Bone marrow (tissue), 2 donors: ENCODE measurements at regions not wholly inside any gene's neighbourhood (a gene's known extent, or its start where the extent isn't known, plus 50 kb on each side); places are given as distances from the start of the nearest gene placed in this dataset.

ENCODE experiments used
- DNase-seq, 2 donors: peaks; one replicate each; lab custom pipeline; 2025; lab: John Stamatoyannopoulos, UW

DNA sequence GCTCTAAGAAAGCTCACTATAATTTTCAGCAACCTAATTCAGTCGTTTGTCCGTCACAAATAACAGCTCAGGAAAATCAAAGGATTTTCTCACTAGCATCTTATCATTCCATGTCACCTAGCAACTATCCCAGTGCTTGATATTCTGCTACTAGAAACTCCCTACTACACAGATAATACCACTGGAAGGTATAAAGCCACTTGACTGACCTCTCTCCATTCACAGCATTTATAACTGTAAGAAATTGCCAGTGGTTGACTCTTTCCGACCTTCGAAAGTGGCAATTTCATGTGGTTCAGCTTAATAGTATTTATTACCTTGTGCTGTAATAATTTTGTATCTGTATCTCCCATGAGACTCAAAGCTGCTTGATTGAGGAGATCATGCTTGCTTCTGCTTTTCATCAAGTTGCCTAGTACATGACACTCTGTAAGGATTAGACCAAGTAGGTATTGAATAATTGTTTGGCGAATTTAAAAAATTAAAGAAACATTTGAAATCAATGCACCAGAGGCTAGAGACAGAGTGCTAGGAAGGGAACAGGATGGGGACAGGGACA is 79.6 kb upstream of the TACR1 start:
- no peak for DNase-seq

- no peak for DNase-seq
Measured at GRCh38 chr2:75278314-75278713, 79.0 kb upstream of the TACR1 start.

GRCh38 chr2:75277111-75277510 is 77.8 kb upstream of the TACR1 start:
- no peak for DNase-seq

DNA sequence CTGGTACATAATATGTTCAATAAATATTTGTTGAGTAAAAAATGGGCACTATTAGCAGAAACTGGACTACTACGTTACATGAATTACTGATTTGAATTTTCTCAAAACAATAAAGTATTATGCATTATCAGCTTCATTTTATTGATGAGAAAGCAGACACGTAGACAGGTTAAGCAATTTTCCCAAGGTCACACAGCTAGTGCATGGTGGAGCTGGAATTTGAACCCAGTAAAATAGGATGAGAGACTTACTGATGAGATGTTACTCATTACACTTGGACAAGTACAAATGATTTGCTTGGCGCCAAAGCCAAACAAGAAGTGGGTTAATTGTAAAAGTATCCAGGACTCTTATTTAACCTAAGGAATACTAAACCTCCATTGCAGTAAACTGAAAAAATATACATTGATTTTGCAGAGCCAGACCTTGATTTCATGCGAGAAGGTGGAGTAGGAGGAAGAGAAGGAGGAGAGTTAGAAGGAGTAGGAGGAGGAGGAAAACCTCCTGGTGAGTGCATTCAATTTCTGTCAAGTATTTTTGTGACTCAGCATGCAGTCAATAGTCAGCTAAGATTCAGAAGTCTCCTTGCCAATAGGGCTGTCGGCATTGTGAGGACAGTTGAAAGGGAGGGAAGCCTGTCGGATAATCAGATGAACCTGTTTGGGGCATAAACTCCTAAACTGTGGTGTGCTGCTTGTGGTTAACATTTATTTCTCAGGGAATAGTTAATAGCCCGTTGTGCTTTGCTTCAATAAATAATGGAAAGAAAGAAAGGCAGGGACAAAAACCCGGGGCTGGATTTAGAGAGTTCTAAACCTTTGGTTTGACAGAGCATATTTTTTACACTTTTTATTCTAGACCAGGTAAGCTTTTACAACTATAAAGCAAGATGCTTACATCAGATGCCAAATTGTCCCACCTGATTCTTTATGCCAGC is 77.0 kb upstream of the TACR1 start:
- no peak for DNase-seq

DNA sequence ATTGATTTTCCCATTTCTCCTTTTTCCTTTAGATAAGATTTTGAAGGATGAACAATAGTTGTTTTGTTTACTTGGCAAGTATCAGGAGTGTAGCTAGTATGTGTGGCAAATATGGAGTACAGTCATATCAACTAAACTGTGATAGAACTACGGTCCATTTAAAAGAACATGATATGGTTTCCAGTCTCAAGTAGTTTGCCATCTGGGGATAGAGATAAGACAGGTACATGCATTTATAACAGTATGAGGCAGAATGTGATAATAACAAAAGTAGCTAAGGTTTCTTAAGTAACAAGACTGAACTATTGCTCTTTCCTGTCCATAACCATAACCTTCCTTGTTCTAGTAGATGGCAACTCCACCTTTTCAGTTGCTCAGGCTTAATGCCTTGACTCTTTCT is 75.6 kb upstream of the TACR1 start:
- DNase-seq, result no peak

- no peak for DNase-seq
Measured at GRCh38 chr2:75268112-75268511, 68.8 kb upstream of the TACR1 start.

DNA sequence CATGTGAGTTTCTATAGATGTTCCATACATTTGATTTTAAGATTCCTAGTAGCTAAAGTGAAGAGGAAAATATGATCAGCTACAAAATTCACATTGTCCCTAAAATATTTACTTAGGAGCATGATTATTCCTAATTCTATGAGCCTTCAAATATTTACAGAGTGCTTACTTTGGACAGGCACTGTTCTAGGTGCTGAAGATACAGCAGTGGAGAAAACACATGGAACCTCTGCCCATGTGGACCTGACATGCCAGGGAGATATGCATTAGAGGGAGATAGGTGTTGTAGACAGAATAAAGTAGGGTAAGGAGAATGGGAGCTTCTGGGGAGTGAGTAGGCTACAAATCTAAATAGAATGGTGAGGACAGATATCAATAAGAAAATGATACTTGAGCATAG is 62.6 kb upstream of the TACR1 start:
- no peak for DNase-seq

DNA sequence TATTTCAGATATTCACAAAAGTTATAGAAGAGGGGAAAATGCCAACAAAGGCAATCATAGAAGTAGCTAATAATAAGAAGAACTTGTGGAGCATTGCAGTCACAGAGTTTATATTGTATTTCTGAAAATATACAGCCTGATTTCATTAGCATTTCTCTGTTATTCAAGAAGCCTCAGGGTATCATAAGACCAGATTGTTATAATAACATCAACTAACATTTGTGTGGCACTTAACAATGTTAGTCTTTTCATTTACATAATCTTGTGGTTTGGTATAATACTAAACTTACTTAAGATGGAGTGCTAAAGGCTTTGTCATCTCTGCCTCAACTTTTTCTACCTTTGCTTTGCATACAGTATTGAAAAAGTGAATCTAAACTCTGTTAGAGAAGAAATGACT is 61.6 kb upstream of the TACR1 start:
- no peak for DNase-seq

DNA sequence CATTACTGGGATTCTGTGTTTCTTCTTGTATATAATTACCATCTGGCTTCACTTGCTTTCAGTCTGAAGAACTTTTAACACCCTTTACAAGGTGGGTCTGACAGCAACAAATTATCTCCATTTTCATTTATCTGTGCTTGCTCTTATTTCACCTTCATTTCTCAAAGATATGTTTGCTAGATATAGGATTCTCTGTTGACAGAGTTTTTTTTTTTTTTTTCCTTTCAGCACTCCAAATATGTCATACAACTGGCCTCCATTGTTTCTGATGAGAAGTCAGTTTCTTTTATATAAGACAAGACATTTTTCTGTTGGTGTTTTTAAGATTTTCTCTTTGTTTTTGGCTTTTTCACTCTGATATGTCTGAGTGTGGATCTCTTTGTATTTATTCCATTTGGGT is 59.3 kb upstream of the TACR1 start:
- DNase-seq, result no peak

DNA sequence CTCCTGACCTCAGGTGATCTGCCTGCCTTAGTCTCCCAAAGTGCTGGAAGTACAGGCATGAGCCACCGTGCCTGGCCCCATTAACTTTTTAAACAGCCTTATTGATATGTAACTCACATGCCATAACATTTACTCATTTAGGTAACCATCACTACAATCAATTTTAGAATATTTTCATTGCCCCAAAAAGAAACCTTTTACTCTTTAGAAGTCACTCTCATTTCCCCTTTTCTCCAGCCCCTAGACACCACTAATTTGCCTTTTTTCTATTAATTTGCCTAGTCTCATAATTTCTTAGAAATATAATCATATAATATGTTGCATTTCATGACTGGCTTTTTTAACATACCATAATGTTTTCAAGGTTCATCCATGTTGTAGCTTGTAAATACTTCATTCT is 57.2 kb upstream of the TACR1 start:
- no peak for DNase-seq

GRCh38 chr2:75253526-75253925 is 54.2 kb upstream of the TACR1 start:
- no peak for DNase-seq

GRCh38 chr2:75251896-75252295 is 52.6 kb upstream of the TACR1 start:
- DNase-seq, result no peak
